Left colon (tissue), 2 donors: ENCODE measurements at regions not wholly inside any gene's neighbourhood (a gene's known extent, or its start where the extent isn't known, plus 50 kb on each side); places are given as distances from the start of the nearest gene placed in this dataset.
"Not testable (repeated sequence)": the region's sequence is repeated elsewhere in the genome, so short reads cannot be mapped to it uniquely, and the experiment has no call there.

ENCODE experiments used
- ATAC-seq: fragments of 200-7000 bp; cut with Tn5 transposase; one replicate; pipeline ENCODE4 v1.9.1; 2020; ENCODE audit warnings: mild to moderate bottlenecking, moderate library complexity
- DNase-seq, 2 donors: peaks; one replicate each; pipeline ENCODE4 v3.0.0-alpha.2; 2020
- intact Hi-C, 2 donors: fragments of 100-400 bp; cut with DNase I in 1 of 2; cut with micrococcal nuclease in 1 of 2; formaldehyde crosslinking; loops; one replicate each; pipeline versions ENCODE4 v1.11.2 to v1.14.0; 2022; cut with DNase I, micrococcal nuclease
- donor health status: DM: no; HTN: no; CAD: no.
- donor health status: DM: yes; HTN: yes; CAD: no.

DNA sequence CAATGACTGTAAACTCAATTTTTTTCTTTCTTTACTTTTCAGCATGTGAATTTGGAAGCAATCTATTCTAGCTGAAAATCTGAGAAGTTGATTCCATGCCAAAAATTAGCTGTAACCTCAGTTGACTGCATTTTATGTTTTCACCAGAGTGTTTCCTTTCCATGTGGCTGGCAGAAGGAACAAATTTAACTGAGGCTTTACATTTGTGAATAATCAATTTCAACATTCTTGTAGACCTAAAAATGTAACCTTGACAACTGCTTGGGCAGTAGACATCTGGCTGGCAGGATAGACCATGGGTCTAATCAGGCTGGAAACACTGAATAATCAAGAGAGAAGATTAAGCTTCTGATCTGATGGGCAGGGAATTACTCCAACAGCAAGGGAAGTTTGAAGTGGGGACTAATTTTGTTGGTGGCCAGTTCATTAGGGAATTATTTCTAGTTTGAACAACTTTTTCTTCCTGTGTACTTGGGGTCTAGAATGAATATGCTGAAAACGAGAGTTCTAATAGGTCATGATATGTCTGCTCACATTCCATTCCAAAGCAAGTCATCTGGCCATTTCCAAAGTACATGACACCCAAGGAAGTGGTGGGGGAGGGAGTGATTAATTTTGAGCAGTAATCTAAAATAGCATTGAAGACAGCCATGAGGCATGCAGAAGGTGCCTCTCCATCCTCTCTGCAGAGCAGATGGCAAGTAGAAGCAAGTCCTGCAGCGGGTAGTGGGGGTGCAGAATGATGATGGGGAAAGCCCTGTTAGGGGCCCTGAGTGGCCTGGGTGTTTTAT, 68.2 kb downstream of the ATP23 start:
- intact Hi-C loops, result no loop called here
- no peak for DNase-seq
- no peak for ATAC-seq

DNA sequence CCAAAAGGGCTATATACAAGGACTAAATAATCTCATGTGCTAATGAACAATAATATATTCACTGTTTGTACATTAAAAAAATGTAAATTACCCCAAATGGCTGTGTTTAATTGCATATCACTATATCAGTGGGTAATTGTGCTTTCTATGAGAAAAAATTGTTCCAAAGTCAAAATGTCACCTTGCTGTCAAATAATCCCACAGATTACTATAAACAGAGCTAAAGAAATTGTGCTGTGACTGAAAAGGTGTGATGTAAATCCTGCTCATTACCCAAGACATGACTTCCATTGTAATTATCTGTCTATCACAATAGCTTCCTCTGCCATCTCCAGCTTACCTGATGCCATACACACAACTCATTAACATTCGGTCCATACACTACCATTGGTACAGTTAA, 70.3 kb downstream of the ATP23 start:
- DNase-seq (no peak), ATAC-seq (no peak)
- intact Hi-C loops, result no loop called here

DNA sequence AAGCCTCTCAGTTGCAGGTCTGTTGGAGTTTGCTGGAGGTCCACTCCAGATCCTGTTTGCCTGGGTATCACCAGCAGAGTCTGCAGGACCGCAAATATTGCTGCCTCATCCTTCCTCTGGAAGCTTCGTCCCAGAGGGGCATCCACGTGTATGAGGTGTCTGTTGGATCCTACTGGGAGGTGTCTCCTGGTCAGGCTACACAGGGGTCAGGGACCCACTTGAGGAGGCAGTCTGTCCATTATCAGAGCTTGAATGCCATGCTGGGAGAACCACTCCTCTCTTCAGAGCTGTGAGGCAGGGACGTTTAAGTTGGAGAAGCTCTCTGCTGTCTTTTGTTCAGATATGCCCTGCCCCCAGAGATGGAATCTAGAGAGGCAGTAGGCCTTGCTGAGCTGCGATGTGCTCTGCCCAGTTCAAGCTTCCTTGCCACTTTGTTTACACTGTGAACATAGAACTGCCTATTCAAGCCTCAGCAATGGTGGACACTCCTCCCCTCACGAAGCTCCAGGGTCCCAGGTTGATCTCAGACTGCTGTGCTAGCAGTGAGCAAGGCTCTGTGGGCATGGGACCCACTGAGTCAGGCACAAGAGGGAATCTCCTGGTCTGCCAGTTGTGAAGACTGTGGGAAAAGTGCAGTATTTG, 81.1 kb downstream of the ATP23 start:
- DNase-seq, ATAC-seq, intact Hi-C loops: not testable (repeated sequence)

DNA sequence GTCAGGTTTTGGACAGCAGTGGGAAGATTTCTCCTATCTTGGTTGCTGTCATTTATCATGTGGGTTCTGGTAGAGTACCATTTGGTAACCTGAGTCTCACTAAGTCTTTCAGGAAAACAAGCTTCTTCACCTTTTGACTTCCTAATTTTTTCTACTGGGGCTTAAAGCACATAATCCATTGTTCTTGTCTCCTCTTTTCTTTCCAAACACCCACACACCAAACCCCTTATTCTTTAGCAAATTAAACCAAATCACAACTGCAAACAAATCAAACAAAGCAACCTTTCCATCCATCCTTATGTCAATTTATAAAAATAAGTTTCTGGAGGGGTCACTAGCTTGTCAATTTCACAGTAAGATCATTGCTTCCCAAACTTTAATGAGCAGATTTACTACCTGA, 84.1 kb downstream of the ATP23 start:
- ATAC-seq (no peak), DNase-seq (no peak)
- intact Hi-C loops, result no loop called here

DNA sequence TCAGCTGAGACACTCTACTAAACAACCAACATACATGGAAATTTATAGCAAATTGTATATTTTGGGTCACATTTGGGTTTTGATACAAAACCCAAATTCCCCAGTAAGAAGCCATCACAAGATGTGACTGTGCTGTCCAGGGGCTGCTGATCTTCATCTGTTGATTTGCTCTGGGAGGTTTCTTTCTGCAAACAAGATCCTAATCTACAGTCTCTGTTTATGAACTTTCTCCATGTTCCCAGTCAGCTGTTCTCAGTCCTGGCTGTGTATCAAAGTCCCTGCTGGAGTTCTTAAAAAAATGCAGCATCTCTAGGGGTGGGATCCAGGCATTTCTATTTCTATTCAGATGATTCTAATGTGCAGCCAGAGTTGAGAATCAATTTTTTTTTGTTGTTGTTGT, 85.1 kb downstream of the ATP23 start:
- DNase-seq (no peak), ATAC-seq (no peak)
- intact Hi-C loops, result no loop called here

DNA sequence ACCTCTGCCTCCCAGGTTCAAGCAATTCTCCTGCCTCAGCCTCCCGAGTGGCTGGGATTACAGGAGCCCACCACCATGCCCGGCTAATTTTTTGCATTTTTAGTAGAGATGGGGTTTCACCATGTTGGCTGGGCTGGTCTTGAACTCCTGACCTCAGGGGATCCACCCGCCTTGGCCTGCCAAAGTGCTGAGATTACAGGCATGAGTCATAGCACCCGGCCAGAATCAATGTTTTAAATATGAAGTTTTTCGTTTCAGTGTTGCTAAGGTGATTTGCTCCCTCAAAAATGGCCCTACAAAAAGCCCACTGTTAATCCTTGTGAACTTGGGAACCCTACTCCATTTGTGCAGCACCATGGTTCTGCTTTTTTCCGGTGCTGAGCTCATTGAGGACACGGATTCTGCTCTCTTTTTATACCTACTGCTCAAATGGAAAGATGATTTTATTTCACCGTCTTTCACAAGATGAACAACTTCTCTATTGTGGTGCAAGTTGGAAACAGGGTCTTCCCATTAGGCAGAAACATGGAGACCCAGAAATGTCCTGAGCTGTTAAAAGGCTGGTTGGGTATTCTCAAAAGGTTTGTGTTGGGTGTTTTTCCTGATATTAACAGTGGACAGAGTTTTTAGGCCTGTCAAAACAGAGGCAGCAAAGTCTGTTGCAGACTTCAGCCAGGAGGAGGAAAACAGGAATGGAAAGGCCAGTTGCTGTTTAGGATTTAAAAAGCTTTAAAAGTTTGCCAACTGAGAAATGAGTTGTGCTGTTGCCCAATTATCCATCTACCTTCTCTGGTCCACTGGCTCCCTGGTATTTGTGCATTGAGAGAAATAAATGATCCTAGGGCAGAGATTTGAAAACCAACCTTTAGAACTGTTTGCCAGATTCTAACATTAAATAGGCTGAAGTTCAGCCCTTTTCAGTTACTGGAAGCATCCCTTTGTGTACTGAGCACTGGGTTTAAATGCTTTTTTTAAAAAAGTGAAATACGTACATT, 85.8 kb downstream of the ATP23 start:
- DNase-seq, result no peak
- intact Hi-C loops, result no loop called here

DNA sequence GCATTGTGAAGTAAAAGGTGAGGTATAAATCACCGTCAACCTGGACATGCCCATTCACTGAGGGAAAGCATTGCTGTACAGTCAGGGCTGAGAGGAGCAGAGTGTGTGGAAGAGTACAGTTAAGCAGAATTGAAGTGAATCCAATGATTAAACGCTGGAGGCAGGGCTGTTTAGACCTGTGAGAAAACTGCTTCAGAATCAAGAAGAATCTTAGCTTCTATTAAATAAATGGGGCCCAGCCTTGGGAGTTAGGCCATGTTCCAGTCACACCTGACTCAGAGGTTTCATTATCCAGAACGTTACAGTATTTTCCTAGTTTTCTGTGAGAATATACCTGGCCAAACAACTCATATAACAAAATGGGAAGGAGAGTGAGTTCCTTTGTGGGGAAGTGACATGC, 86.9 kb downstream of the ATP23 start:
- intact Hi-C loops, result no loop called here
- DNase-seq, result no peak
- no peak for ATAC-seq

More for the DNA sequence above, 85.8 kb downstream of the ATP23 start:
- no peak for ATAC-seq

DNA sequence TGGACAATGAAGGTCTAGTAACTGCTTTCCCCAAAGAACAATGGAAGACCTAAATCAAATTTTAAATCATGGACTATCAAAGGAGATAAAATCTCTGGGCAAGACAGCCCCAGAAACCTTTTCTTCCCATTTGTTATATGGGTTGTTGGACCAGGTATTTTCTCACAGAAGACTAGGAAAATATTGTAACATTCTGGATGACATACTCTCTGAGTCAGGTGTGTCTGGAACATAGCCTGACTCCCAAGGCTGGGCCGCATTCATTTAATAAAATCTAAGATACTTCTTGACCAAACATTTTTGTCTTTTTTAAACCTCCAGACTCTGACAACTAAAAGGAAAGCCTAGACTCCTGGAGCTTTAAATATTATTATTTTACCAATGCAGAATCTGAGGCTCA, 87.9 kb downstream of the ATP23 start:
- ATAC-seq (no peak), DNase-seq (no peak)
- intact Hi-C loops, result no loop called here

DNA sequence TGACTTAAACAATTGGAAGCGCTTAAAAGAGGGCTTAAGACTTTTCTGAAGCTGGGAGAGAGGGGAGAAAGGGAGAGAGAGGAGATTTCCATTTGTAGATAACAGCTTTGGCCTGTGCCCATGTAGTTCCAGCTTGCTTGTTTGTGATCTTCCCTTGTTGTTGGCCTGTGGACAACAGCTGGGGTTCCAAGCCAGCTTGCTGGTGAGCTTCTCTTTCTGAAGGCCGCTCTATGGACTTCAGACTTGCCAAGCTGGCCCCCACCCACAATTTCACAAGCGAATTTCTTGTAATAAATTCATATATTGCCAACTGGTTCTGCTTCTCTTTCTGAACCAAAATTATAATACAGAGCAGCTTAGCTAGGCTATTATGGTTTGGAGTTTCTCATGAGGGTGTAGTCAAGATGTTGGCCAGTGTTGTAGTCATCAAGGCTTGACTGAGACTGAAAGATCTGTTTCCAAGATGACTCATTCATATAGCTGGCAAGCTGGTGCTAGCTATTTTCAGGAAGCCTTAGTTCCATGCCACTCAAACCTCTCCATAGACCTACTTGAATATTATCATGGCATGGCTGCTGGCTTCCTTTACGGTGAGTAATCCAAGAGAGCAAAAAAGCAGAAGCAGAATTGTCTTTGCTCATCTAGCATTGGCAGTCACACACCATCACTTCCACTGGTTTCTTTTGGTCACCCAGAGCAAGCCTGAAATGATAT, 89.4 kb downstream of the ATP23 start:
- intact Hi-C loops, result no loop called here
- DNase-seq (no peak), ATAC-seq (no peak)

DNA sequence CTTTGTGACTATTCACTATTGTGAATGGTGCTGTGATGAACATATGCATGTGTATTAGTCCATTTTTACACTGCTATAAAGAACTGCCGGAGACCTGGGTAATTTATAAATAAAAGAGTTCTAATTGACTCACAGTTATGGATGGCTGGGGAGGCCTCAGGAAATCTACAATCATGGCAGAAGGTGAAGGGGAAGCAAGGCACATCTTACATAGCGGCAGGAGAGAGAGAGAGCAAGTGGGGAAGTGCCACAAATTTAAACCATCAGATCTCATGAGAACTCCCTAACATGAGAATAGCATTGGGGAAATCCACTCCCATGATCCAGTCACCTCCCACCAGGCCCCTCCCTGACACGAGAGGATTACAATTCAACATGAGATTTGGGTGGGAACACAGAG, 90.8 kb downstream of the ATP23 start:
- DNase-seq (no peak), ATAC-seq (no peak)
- intact Hi-C loops, result no loop called here

DNA sequence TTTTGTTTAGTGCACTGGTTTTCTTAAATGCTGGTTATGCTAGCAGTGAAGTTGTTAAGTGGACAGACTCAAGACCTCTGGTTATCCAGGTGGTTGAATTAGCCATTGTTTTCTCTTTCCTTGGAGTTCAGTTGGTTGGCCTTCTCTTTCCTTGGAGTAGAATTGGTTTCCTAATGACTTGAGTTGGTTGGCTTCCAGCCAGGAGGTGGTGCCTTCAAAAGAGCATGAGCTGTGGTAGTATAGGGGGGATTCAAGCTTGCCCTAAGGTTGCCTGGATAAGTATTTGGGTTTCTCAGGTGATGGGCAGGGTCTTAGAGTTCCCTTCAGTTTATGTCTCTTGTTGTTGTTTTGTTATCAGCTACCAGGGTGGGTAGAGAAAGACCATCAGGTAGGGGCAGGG, 92.5 kb downstream of the ATP23 start:
- ATAC-seq (no peak), DNase-seq (no peak)
- intact Hi-C loops, result no loop called here

DNA sequence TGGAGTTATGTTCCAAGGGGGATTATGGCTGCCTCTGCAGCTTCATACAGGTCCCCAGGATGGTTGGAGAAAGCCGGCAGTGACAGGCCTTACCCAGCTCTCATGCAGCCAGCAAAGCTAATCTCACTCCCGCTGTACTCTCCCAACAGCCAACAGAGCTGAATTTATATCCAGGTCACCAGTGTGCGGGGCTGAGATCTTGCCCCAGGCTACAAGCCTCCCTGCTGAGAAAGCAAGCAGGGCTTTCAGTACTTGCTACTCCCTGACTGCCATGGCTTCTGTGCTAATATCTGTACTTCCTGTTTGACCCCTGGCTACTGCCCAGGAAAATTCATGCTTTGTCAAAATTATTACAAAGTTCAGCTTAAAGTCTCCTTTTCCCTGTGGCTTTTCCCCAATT, 92.9 kb downstream of the ATP23 start:
- DNase-seq (no peak), ATAC-seq (no peak)
- intact Hi-C loops, result no loop called here

DNA sequence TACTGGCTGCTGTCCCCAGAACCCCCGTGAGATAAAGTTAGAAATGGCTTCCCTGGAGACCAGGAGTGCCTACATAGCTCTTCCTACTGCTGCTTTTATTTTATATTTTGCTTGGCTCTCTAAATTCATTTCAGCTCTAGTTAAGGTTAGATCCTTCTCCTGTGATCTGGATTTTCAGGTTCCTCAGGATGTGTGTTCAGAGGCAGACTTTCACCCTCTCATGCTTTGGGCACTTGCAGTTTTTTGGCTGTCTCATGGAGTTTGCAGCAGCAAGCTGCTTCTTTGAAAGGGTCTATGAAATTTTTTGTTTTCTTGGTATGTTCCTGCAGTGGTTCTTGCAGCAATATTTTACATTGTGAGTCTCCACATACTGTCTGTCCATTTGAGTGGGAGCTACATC, 93.3 kb downstream of the ATP23 start:
- intact Hi-C loops, result no loop called here
- DNase-seq (no peak), ATAC-seq (no peak)

DNA sequence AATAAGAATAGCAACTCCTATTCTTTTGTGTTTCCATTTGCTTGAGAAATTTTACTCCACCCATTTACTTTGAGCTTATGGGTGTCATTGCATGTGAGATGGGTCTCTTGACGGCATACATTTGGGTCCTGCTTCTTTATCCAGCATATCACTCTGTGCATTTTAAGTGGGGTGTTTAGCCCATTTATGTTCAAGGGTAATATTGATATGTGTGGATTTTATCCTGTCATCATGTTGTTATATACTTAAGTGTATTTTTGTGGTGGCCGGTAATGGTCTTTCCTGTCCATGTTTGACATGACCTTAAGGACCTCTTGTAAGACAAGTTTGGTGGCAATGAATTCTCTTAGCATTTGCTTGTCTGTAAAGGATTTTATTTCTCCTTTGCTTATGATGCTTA, 100.1 kb downstream of the ATP23 start:
- DNase-seq, result no peak
- no peak for ATAC-seq
- intact Hi-C loops, result no loop called here

DNA sequence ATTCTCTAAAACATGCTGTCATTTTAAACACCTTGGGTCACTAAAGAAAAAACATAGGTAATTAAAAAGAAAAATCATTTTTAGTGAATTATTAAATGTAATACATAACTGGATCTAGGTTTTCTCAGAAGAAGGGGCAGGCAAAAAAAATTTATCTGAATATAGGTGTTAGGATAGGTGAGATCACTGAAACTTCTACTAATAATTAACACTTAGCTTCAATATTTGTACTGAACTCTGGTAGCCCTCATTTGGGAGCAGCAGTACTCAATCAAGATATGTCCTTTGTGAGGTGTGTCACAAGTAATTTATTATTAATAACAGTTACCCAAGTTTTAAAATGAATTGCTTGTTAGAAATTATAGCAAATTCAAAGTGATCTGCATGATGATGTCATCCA, 103.6 kb downstream of the ATP23 start:
- ATAC-seq (no peak), DNase-seq (no peak)
- intact Hi-C loops, result no loop called here

DNA sequence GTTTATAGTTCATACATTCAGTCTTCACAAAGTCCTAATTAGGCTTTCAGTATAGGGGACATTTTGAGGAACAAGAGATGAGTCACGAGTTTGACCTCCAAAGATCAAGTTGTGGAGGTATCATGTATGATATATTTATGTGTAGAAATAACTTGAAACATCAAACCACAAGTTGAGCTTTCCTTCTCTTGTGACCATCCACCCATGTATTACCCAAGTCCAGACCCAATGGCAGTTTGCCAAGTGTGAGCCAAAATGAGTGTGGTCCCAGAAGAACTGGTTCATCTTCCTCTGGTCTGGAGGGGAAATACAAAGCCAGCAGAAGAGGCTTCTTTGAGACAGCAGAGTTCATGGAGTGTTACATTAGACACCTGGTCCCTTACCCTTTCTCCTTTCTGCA, 104.9 kb downstream of the ATP23 start:
- DNase-seq, result no peak
- no peak for ATAC-seq
- intact Hi-C loops, result no loop called here

DNA sequence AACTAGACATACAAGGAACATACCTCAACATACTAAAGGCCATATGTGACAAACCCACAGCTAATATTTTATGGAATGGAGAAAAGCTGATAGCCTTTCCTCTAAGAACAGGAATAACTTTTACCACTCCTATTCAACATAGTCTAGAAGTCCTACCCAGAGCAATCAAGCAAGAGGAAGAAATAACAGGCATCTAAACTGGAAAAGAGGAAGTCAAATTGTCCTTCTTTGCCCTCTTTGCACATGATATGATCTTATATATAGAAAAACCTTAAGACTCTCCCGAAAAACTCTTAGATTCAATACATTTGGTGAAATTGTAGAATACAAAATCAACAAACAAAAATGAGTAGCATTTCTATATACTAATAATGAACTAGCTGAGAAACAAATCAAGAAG, 110.0 kb downstream of the ATP23 start:
- DNase-seq (no peak), ATAC-seq (no peak)
- intact Hi-C loops, result no loop called here

DNA sequence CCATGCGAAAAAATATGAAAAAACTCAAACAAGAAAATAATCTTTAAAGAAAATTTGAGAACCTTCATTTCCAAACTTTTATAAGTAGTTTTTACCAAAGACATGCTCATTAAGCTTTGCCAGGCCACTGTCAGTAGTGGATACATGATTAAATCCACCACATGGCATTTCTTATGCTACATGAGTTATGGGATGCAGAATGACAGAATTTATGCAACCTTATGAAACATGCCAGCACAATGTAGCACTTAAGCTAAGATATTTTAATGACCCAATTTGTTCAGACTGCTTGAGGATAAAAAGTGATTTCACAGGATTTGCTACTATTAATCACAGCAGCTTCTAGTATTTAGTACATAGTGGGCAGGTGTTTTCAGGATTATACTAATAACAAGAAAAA, 123.3 kb downstream of the ATP23 start:
- intact Hi-C loops, result no loop called here
- ATAC-seq (no peak), DNase-seq (no peak)

DNA sequence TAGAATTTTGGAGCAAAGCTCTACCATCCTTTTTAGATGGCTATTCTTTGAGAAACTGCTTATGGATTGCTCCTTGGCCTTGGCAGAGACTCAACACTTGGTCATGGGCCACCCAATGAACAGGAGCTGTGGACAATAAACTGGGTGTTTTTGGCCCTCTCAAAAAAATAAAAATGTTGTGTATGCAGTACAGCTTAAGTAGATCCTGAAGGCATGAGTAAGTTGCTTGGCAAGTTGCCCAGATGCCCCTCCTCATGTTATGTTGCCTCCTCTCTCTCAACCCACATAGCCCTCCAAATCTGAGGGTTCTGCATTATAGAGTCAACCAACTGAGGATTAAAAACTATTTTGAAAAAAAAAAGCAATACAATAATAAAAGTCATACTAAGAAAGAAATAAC, 124.9 kb downstream of the ATP23 start:
- DNase-seq, result no peak

More for the DNA sequence above, 124.9 kb downstream of the ATP23 start:
- intact Hi-C loops, result no loop called here
- no peak for ATAC-seq
